ENCODE measurements at regions not wholly inside any gene's neighbourhood (a gene's known extent, or its start where the extent isn't known, plus 50 kb on each side); places are given as distances from the start of the nearest gene placed in this dataset.

DNA sequence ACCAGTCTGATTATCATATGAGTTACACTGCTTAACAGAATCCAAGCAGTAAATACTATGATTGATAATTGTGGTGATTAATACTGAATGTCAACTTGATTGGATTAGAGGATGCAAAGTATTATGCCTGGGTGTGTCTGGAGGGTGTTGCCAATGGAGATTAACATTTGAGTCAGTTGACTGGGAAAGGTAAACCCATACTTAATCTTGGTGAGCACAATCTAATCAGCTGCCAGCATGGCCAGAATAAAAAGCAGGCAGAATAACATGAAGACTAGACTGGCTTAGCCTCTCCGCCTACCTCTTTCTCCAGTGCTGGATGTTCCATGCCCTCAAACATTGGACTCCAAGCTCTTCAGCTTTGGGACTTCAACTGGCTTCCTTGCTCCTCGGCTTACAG is 961.3 kb downstream of the ADGRL3 start:
- no peaks in the 10 kb centered on the region for H3K36me3 ChIP-seq
- no peaks in the 10 kb centered on the region for H3K9me3 ChIP-seq
- no peak overlapping the region for H3K4me3 ChIP-seq
- intact Hi-C loops (cut with DNase I; ENCODE audit: low total_unique reads), result no loop called here
- DNase-seq (ENCODE audit: low spot score in 2 of 2), result no peak
- no peak overlapping the region for H3K27ac ChIP-seq
- no peaks in the 10 kb centered on the region for H3K4me1 ChIP-seq
- TF ChIP-seq, protein P1, sequence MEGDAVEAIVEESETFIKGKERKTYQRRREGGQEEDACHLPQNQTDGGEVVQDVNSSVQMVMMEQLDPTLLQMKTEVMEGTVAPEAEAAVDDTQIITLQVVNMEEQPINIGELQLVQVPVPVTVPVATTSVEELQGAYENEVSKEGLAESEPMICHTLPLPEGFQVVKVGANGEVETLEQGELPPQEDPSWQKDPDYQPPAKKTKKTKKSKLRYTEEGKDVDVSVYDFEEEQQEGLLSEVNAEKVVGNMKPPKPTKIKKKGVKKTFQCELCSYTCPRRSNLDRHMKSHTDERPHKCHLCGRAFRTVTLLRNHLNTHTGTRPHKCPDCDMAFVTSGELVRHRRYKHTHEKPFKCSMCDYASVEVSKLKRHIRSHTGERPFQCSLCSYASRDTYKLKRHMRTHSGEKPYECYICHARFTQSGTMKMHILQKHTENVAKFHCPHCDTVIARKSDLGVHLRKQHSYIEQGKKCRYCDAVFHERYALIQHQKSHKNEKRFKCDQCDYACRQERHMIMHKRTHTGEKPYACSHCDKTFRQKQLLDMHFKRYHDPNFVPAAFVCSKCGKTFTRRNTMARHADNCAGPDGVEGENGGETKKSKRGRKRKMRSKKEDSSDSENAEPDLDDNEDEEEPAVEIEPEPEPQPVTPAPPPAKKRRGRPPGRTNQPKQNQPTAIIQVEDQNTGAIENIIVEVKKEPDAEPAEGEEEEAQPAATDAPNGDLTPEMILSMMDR (IDR thresholded peaks at IDR 0.05), result no peak
- TF ChIP-seq POLR2AphosphoS5 (IDR thresholded peaks at IDR 0.05) (no peak), POLR2A (IDR thresholded peaks at IDR 0.05) (no peak)
- H3K27me3 ChIP-seq, result no peaks in the 10 kb centered on the region

DNA sequence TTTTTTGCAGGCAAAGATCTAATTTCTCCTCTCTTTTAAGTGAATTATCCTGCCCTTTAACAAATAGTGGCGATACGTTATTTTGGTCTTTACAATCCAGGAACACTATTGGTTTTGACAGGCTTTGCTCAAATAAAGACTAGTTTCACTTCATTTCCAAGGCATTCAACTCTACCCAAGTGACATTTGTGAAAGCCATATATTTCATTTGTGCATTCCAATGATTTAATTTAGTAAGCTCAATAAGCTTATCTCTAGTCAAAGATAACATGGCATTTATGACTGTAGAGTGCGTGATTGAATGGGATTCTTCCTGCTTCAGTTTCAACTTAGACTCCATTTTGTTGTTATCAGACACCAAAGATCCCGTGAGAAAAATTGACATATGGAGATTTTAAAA is 959.8 kb downstream of the ADGRL3 start:
- H3K27ac ChIP-seq, result no peak overlapping the region
- no peaks in the 10 kb centered on the region for H3K9me3 ChIP-seq
- H3K4me1 ChIP-seq, result no peaks in the 10 kb centered on the region
- H3K36me3 ChIP-seq, result no peaks in the 10 kb centered on the region
- TF ChIP-seq, protein P1 (IDR thresholded peaks at IDR 0.05), result no peak
- TF ChIP-seq POLR2A (IDR thresholded peaks at IDR 0.05) (no peak), POLR2AphosphoS5 (IDR thresholded peaks at IDR 0.05) (no peak)
- intact Hi-C loops (cut with DNase I; ENCODE audit: low total_unique reads), result no loop called here
- no peaks in the 10 kb centered on the region for H3K27me3 ChIP-seq
- no peak for DNase-seq (ENCODE audit: low spot score in 2 of 2)
- no peak overlapping the region for H3K4me3 ChIP-seq

DNA sequence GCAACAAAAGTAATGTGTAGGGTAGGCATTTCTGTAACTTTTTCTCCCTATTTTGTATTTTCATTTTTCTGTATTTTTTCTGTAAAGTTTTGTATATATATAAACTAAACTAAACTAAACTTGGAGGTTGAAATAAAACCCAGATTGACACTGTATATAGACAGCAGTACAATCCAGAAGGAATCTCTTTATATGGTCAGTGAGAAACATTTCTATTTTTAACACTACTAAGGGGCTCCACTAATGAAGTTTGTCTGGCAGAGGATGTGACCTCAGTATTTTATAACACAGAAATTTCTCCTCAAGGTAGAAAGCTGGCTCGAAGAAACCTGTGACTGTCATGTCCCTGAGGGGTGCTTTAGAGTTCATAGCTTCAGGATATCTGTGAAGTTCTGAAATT is 959.2 kb downstream of the ADGRL3 start:
- intact Hi-C loops (cut with DNase I; ENCODE audit: low total_unique reads), result no loop called here
- H3K4me1 ChIP-seq, result no peaks in the 10 kb centered on the region
- no peak for DNase-seq (ENCODE audit: low spot score in 2 of 2)
- H3K27me3 ChIP-seq, result no peaks in the 10 kb centered on the region
- H3K27ac ChIP-seq, result no peak overlapping the region
- TF ChIP-seq POLR2AphosphoS5 (IDR thresholded peaks at IDR 0.05), result no peak
- TF ChIP-seq POLR2A (IDR thresholded peaks at IDR 0.05), result no peak
- TF ChIP-seq, protein P1 (IDR thresholded peaks at IDR 0.05), result no peak
- no peaks in the 10 kb centered on the region for H3K9me3 ChIP-seq
- no peaks in the 10 kb centered on the region for H3K36me3 ChIP-seq
- no peak overlapping the region for H3K4me3 ChIP-seq

DNA sequence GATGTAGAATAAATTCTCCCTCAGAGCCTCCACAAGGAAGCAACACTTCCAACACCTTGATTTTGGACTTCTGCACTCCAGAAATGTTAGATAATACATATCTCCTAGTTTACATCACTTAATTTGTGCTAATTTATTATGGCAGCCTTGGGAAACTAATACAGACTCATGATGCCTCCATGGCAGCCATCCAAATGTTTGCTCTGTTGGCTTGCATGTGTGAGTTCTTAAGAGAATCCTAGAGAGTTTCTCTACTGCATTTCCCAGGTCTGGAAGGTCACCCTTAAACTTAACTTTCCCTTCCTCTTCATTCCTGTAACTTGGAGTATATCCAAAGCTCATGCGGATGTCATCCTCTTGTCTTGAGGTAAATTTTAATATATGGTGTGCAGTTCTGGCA is 956.1 kb downstream of the ADGRL3 start:
- Histone ChIP-seq H3K9me3 (no peaks in the 10 kb centered on the region), H3K4me1 (no peaks in the 10 kb centered on the region), H3K27ac (no peak overlapping the region), H3K4me3 (no peak overlapping the region), H3K36me3 (no peaks in the 10 kb centered on the region), H3K27me3 (no peaks in the 10 kb centered on the region)
- intact Hi-C loops (cut with DNase I; ENCODE audit: low total_unique reads), result no loop called here
- TF ChIP-seq, protein P1 (IDR thresholded peaks at IDR 0.05), result no peak
- TF ChIP-seq POLR2AphosphoS5 (IDR thresholded peaks at IDR 0.05), result no peak
- no peak for TF ChIP-seq POLR2A (IDR thresholded peaks at IDR 0.05)
- no peak for DNase-seq (ENCODE audit: low spot score in 2 of 2)

DNA sequence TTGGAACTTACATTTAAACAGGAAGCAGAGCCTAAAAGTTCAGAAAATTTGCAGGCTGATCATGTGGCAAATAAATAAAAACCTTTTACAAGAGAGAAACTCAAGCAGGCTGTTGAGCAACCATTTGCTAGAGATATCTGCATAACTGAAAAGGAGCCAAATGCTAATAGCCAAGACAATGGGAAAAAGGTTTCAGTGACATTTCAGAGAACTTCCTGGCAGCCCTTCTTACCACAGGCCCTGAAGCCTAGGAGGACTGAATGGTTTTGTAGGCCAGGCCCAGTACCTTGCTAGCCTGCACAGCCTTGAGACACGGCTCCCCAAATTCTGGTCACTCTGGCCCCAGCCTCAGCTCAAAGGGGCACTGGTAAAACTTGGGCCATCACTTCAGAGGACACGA is 945.1 kb downstream of the ADGRL3 start:
- H3K9me3 ChIP-seq, result no peaks in the 10 kb centered on the region
- DNase-seq (ENCODE audit: low spot score in 2 of 2), result no peak
- H3K27me3 ChIP-seq, result no peaks in the 10 kb centered on the region
- H3K4me3 ChIP-seq, result no peak overlapping the region
- no peaks in the 10 kb centered on the region for H3K36me3 ChIP-seq
- TF ChIP-seq, protein P1 (IDR thresholded peaks at IDR 0.05), result no peak
- TF ChIP-seq POLR2A (IDR thresholded peaks at IDR 0.05) (no peak), POLR2AphosphoS5 (IDR thresholded peaks at IDR 0.05) (no peak)
- intact Hi-C loops (cut with DNase I; ENCODE audit: low total_unique reads), result no loop called here
- no peak overlapping the region for H3K27ac ChIP-seq
- no peaks in the 10 kb centered on the region for H3K4me1 ChIP-seq
